GM19455 (cell line): ENCODE measurements at regions not wholly inside any gene's neighbourhood (a gene's known extent, or its start where the extent isn't known, plus 50 kb on each side); places are given as distances from the start of the nearest gene placed in this dataset.

ENCODE experiments used
- ATAC-seq: cut with Tn5 transposase; IDR thresholded peaks from one replicate; pipeline ENCODE4 v1.9.1; 2021; ENCODE audit not compliant: unreplicated experiment

GRCh38 chr13:47081850-47082249 lies 185.0 kb upstream of the HTR2A start:
- no peak for ATAC-seq

- no peak for ATAC-seq
Observed at GRCh38 chr13:47081246-47081645, 184.4 kb upstream of the HTR2A start.

- no peak for ATAC-seq
Observed at GRCh38 chr13:47080621-47081020, 183.8 kb upstream of the HTR2A start.

- no peak for ATAC-seq
Observed at GRCh38 chr13:47076500-47076899, 179.6 kb upstream of the HTR2A start.

GRCh38 chr13:47069133-47069532 lies 172.3 kb upstream of the HTR2A start:
- ATAC-seq, result no peak

GRCh38 chr13:47067306-47067705 lies 170.5 kb upstream of the HTR2A start:
- no peak for ATAC-seq

- ATAC-seq, result no peak
Observed at GRCh38 chr13:47066226-47066625, 169.4 kb upstream of the HTR2A start.

- no peak for ATAC-seq
Observed at GRCh38 chr13:47064381-47064780, 167.5 kb upstream of the HTR2A start.

- ATAC-seq, result no peak
Observed at GRCh38 chr13:47049276-47049989, 152.6 kb upstream of the HTR2A start.

GRCh38 chr13:47046706-47047105 lies 149.9 kb upstream of the HTR2A start:
- peak; percentile 86 for ATAC-seq

- no peak for ATAC-seq
Observed at GRCh38 chr13:47044842-47045241, 148.0 kb upstream of the HTR2A start.

GRCh38 chr13:47039106-47039505 lies 142.3 kb upstream of the HTR2A start:
- no peak for ATAC-seq

- ATAC-seq, result no peak
Observed at GRCh38 chr13:47038188-47038587, 141.3 kb upstream of the HTR2A start.

- peak; percentile 99 for ATAC-seq
Observed at GRCh38 chr13:47036294-47037008, 139.6 kb upstream of the HTR2A start.

GRCh38 chr13:47033216-47033615 lies 136.4 kb upstream of the HTR2A start:
- no peak for ATAC-seq

- ATAC-seq, result no peak
Observed at GRCh38 chr13:47027780-47028437, 131.1 kb upstream of the HTR2A start.

- no peak for ATAC-seq
Observed at GRCh38 chr13:47025791-47026447, 129.1 kb upstream of the HTR2A start.

GRCh38 chr13:47019977-47020376 lies 123.1 kb upstream of the HTR2A start:
- ATAC-seq, result no peak

GRCh38 chr13:47017476-47017875 lies 120.6 kb upstream of the HTR2A start:
- no peak for ATAC-seq

- no peak for ATAC-seq
Observed at GRCh38 chr13:47008318-47008717, 111.5 kb upstream of the HTR2A start.

GRCh38 chr13:47005756-47006414 lies 109.0 kb upstream of the HTR2A start:
- ATAC-seq, result no peak
